SK-N-SH treated with all-trans-retinoic acid at 6 μM for 48 hours (cell line): ENCODE measurements at regions not wholly inside any gene's neighbourhood (a gene's known extent, or its start where the extent isn't known, plus 50 kb on each side); places are given as distances from the start of the nearest gene placed in this dataset.

ENCODE experiments used
- CSDC2 ChIP-seq: fragments of 250-450 bp; sonication (Bioruptor Pico); IDR thresholded peaks from 2 replicates; pipeline ENCODE4 v1.5.0; 2020; ENCODE audit warnings: mild to moderate bottlenecking, moderate library complexity
- ZFP3 ChIP-seq: fragments of 250-450 bp; sonication (Bioruptor Pico); IDR thresholded peaks from 2 replicates; pipeline ENCODE4 v1.5.0; 2020; ENCODE audit warnings: mild to moderate bottlenecking, moderate library complexity
- ZFP30 ChIP-seq: fragments of 450-650 bp; formaldehyde crosslinking; IDR thresholded peaks from 2 replicates; pipeline ENCODE4 v1.5.0; 2022; ENCODE audit warnings: mild to moderate bottlenecking, moderate library complexity
- TF ChIP-seq, protein P1 (sequence below): fragments of 250-450 bp; sonication (Bioruptor Pico); IDR thresholded peaks from 2 replicates; pipeline ENCODE4 v1.5.0; 2020; ENCODE audit warnings: mild to moderate bottlenecking, moderate library complexity

DNA sequence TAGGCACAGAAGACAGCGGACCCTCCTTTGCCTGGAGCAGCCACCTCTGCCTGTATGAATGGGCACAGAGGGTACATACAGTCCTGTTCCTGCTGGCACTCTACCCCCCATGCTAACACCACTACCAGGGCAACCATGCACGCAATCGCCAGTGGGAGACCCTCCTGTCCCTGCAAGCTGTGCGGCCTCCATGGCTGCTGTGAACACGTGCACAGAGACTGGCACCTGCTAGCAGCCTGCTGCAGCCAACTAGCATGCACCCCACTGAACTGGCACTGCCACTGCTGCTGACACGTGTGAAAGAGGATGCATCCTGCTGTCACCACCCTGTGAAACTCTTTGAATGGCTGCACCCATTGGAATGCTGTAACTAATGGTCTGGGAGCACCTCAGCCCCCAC is 885.2 kb upstream of the ARRDC3 start:
- TF ChIP-seq CSDC2 (CRISPR knock-in tag) (no peak), ZFP30 (CRISPR knock-in tag) (no peak), ZFP3 (no peak)
- TF ChIP-seq, protein P1, sequence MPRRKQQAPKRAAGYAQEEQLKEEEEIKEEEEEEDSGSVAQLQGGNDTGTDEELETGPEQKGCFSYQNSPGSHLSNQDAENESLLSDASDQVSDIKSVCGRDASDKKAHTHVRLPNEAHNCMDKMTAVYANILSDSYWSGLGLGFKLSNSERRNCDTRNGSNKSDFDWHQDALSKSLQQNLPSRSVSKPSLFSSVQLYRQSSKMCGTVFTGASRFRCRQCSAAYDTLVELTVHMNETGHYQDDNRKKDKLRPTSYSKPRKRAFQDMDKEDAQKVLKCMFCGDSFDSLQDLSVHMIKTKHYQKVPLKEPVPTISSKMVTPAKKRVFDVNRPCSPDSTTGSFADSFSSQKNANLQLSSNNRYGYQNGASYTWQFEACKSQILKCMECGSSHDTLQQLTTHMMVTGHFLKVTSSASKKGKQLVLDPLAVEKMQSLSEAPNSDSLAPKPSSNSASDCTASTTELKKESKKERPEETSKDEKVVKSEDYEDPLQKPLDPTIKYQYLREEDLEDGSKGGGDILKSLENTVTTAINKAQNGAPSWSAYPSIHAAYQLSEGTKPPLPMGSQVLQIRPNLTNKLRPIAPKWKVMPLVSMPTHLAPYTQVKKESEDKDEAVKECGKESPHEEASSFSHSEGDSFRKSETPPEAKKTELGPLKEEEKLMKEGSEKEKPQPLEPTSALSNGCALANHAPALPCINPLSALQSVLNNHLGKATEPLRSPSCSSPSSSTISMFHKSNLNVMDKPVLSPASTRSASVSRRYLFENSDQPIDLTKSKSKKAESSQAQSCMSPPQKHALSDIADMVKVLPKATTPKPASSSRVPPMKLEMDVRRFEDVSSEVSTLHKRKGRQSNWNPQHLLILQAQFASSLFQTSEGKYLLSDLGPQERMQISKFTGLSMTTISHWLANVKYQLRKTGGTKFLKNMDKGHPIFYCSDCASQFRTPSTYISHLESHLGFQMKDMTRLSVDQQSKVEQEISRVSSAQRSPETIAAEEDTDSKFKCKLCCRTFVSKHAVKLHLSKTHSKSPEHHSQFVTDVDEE (CRISPR knock-in tag): no peak
